ENCODE measurements at regions not wholly inside any gene's neighbourhood (a gene's known extent, or its start where the extent isn't known, plus 50 kb on each side); places are given as distances from the start of the nearest gene placed in this dataset.

- no peak for TF ChIP-seq POLR2A (IDR thresholded peaks at IDR 0.05; ENCODE audit: low read depth, low read length)
- no peak for TF ChIP-seq CTCF (conservative IDR thresholded peaks at IDR 0.05; ENCODE audit: low read depth, low read length)
- TF ChIP-seq SMC3 (IDR thresholded peaks at IDR 0.05; ENCODE audit: low read depth, low read length) = no peak
- TF ChIP-seq, protein P1, sequence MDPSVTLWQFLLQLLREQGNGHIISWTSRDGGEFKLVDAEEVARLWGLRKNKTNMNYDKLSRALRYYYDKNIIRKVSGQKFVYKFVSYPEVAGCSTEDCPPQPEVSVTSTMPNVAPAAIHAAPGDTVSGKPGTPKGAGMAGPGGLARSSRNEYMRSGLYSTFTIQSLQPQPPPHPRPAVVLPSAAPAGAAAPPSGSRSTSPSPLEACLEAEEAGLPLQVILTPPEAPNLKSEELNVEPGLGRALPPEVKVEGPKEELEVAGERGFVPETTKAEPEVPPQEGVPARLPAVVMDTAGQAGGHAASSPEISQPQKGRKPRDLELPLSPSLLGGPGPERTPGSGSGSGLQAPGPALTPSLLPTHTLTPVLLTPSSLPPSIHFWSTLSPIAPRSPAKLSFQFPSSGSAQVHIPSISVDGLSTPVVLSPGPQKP (IDR thresholded peaks at IDR 0.05; ENCODE audit: borderline replicate concordance, low read depth, low read length) = no peak
Measured at GRCh38 chr3:168975576-168975975, 687.9 kb downstream of the MECOM start.
